Fibroblast of skin of right biceps (primary cell): ENCODE measurements at regions not wholly inside any gene's neighbourhood (a gene's known extent, or its start where the extent isn't known, plus 50 kb on each side); places are given as distances from the start of the nearest gene placed in this dataset.

Experiments
- DNase-seq: peaks from one replicate; pipeline ENCODE4 v3.0.0-alpha.2; 2013

DNA sequence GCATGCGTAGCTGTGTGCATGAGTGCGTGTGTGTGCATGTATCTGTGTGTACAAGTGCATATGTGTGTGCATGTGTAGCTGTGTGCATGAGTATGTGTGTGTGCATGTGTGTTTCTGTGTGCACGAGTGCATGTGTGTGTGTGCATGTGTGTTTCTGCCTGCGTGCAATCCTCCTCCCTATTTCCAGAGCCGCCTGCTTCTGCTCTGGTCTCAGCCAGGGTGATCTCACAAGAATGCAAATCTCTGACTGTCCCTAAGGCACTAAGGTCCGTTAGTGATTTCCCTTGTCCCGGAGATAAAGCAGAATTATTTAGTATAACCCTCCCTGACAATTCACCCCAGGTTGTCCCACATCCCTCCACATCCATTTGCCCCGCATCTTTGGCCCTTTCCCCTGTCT lies 530.3 kb downstream of the TCERG1L start:
- DNase-seq = no peak

DNA sequence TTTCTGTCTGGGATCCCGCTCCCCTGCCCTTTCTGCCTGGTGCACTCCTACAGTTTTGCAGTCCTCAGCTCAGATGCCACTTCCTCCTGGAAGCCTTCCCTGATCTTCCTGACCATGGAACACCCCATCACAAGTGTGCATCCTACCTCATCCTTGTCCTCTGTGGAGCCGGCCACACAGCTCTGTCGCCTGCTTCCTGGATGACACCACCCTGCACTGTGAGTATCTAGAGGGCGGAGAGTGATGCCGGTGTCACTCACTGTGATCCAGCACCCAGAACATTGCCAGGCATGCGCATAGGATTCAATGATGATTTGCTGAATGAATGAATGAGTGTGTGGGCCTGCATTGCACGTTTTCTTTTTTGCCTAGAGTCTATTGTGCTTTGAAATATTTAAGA lies 529.9 kb downstream of the TCERG1L start:
- DNase-seq = no peak

GRCh38 chr10:130782467-130782866 lies 529.1 kb downstream of the TCERG1L start:
- DNase-seq = no peak

- no peak for DNase-seq
These were observed 527.2 kb downstream of the TCERG1L start for GRCh38 chr10:130784326-130784725.

DNA sequence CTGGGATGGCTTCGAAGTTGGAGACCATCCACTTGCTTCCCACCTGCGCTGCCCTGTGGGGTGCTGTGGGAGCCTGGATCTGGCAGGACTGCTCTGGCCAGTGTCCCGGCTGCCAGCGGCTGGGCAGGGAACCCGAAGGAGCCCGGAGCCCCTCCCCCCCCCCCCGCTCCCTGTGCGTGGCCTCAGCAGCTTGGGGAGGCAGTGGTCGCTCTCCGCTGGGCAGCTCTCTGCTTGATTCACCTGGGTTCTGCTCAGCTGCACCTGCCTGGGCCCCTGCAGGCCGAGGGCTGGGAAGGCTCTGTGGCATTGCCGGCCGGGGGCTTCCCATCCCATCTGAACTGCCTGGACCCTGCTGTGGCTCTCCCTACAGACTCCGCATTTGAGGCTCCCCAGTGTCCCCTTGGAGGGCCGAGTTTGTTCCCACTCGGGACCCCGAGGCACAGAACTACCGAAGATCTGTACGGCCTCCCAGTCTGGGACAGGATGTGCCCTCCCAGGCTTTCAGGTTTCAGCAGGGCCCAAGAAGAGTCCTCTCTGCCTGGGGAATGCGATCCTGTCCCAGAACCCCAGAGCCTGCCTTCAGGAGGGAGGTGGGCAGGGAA lies 525.1 kb downstream of the TCERG1L start:
- no peak for DNase-seq

GRCh38 chr10:130787243-130787642 lies 524.3 kb downstream of the TCERG1L start:
- DNase-seq = no peak

DNA sequence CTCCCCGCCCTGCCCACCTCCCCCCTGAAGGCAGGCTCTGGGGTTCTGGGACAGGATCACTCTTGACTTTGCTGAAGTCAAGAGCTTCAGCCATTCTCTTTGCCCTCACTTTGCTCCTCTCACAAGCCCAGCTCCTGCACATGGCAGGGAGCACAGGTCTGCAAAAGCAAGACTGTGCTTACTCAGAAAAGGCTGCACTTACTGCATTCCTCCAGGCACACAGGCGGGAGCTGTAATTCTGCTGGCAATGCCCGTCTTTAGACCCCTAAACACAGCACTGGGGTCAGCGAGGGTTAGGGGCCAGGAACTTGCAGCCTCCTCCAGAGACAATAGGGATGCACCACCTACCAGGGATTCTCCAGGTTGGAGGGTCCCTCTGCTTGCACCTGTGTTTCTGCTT lies 523.7 kb downstream of the TCERG1L start:
- no peak for DNase-seq

DNA sequence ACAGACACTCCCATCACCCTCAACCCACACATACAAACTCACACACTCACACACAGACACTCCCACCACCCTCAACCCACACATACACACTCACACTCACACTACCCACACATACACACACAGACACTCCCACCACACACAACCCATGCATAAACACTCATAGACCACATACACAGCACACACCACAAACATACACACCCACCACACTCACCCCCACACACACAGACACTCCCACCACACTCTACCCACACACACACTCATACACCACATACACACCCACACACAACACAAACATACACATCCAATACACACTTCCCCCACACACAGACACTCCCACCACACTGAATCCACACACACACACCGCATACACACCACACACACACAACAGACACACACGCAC lies 521.2 kb downstream of the TCERG1L start:
- DNase-seq = no peak

DNA sequence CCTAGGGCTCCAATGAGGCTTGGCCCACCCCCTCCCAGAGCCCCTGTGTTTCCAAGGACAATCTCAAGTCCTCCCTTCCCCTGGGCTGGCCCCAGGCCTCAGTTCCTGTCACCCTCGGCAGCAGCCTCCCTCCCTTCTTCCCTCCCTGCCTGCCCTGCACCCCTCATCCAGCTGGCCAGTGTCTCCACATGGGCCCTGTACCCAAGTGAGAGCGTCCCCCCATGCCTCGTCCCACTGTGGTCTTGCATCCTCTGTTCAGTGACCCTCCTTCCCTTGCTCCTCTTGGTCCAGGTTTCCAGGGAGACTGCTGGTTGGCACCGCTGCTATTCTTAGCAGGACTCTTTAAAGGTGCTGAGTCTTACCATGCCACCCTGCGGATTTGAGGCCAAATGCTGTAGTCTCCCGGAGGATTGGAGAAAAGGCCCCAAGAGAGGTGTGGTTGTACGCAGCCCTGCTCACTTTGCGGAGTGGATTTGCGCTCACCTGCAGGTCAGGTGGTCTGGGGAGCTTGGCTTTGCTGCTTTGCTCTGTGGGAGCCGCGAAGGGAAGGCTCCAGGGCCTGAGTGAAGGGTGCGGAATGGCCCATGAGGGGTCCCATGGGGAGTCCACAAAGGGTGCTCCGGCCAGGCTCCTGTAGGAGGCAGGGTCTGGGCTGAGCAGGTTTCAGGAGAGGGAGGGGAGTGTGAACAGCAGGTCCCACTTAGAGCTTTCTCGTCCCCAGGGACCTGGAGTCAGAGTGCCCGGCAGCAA lies 519.2 kb downstream of the TCERG1L start:
- DNase-seq = no peak

DNA sequence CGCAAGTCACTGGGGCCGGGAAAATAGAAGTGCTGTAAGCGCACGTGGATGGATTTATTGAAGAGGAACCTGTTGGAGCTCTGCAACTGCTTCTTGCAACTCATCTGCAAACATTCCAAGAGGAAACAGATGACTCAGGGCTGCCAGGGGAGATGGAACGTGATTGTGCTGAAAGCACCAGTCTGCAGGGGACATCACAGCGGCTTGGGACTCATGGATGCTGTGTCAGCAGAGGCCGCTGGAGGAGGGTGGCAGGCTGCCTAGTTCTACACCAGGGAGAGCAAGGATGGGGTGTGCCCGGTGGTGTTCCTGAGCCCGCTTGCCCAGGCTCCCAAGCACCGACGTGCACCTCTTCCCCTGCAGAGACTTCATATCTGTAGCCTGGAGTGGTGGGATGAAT lies 515.7 kb downstream of the TCERG1L start:
- no peak for DNase-seq

GRCh38 chr10:130799532-130799931 lies 512.0 kb downstream of the TCERG1L start:
- DNase-seq = no peak

- DNase-seq = no peak
These were observed 511.2 kb downstream of the TCERG1L start for GRCh38 chr10:130800281-130800680.

DNA sequence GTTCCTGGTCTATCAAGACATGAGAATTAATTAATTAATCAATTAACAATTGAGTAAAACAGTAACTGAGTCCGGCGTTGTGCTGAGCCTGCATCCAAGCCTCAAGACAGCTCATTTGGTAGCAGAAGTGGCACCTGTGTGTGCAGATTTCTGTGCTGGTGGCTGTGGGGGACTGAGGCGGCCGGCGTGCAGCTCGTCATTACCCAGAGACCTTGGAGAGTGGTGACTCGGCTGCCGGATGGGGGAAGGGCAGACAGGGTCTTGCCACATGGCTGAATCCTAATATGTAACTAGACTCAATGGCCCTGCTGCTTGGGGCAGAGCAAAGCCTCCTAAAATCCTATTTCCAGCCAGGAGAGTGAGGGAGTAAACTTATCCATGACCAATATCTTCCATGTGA lies 510.2 kb downstream of the TCERG1L start:
- DNase-seq = no peak

GRCh38 chr10:130801784-130802183 lies 509.7 kb downstream of the TCERG1L start:
- DNase-seq = no peak

DNA sequence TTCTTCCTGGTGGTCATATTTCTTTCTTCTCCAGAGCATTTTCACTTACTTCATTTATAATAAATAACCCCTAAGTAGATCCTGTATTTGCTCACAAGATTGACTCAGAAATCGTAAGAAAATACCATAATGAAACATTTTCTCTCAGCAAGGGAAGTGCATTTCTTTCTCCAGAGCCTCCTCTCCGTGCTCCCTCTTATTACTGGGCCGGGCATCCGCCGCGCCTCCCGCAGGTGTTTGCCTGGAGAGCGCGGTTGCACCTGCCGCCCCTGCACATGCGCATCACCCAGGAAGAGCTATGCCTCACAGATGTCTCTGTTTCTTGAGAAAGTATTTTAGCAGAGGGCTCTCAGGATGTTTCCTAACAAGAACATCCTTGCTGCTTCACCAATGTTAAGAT lies 509.2 kb downstream of the TCERG1L start:
- no peak for DNase-seq

DNA sequence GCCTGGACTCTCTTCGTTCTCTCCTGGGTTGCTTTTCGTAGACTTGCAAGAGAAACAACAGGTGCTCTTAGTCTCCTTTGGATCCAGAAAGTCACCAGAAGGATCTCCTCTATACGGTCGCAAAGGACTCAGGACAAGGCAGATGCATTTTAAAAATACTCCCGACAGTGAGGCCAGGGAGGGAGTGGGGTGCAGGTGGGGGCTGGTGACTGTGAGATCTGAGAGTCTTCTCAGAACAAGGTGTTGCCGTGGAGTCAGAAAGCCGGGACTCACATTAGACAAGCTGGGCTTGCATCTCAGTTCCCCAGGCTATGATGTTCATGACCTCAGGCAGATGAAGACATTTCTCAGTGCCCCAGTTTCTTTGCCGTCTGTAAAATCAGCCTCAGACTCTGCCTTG lies 507.2 kb downstream of the TCERG1L start:
- no peak for DNase-seq

- no peak for DNase-seq
These were observed 506.5 kb downstream of the TCERG1L start for GRCh38 chr10:130804778-130805634.

DNA sequence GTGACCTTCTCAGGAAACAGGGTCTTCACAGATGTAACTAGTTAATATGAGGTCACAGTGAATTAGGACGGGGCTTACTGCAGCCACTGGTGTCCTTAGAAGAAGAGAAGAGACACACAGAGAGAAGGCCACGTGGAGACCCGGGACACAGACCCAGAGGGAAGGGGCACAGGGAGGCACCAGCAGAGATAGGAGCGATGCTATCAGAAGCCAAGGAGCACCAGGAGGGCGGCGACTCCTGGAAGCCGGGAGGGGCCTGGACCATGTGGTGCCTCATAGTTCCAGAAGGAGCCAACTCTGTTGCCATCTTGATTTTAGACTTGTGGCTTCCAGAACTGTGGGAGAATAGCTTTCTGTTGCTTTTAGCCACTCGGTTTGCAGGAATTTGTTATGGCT lies 505.9 kb downstream of the TCERG1L start:
- DNase-seq = no peak

- no peak for DNase-seq
These were observed 505.1 kb downstream of the TCERG1L start for GRCh38 chr10:130806426-130806825.

- DNase-seq = no peak
These were observed 504.4 kb downstream of the TCERG1L start for GRCh38 chr10:130807096-130807495.

- DNase-seq = no peak
These were observed 503.8 kb downstream of the TCERG1L start for GRCh38 chr10:130807721-130808120.

DNA sequence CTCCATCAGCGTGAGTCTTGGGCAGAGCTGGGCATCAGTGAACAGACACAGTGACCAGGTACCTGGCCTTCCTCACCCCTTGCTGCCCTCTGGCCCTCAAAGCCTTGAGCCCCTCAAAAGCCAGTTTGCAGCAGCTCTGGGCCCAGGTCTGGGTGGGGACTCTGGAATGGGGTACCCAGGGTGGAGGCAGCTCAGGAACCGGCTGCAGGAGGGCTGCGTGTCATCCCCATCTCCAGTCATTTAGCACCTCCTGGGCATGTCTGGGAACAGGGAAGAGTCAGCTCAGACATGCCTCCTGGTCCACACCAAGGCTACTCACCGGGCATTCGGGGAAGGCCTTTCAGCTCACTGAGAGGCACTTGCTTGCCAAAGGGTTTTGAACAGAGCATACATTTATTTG lies 503.3 kb downstream of the TCERG1L start:
- DNase-seq = no peak

GRCh38 chr10:130808686-130809085 lies 502.8 kb downstream of the TCERG1L start:
- DNase-seq = no peak

- no peak for DNase-seq
These were observed 502.3 kb downstream of the TCERG1L start for GRCh38 chr10:130809181-130809580.
